ENCODE measurements at regions not wholly inside any gene's neighbourhood (a gene's known extent, or its start where the extent isn't known, plus 50 kb on each side); places are given as distances from the start of the nearest gene placed in this dataset.

DNA sequence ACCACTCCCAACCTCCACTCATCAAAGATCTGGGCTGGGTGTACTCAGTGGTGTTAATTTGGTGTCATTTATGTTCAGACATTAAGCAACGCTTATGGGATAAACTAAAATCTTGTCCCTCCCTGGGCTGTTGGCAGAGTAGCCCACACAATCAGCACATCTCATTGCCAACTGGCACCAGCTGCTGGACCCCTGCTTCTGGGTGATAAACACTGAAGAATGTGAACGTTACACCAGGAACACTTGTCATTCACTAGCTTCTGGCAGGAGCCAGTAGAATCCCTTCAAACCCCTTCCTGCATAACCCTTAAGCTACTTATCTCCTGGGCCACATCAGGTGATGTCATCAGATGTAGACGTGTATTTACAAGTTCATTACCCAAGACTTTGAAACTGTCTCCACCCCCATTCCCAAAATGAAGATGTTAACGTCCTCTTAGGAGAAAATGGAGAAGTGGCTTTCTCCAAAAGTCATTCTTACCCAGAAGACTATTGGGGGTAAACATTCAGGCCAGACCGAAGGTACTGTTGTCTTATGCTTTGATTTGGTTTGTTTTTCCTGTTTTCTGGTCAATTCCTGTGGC lies 107.8 kb upstream of the CD93 start:
- no peaks in the 10 kb centered on the region for H3K36me3 ChIP-seq (ENCODE audit: low read depth)
- DNase-seq (no peak), ATAC-seq (no peak)
- no peaks in the 10 kb centered on the region for H3K9me3 ChIP-seq
- no peak for TF ChIP-seq CTCF (IDR thresholded peaks at IDR 0.05)
- no peak overlapping the region for H3K4me3 ChIP-seq
- intact Hi-C loops (cut with DNase I, micrococcal nuclease): no loop called here
- no peaks in the 10 kb centered on the region for H3K4me1 ChIP-seq (ENCODE audit: low read depth)

- no peaks in the 10 kb centered on the region for H3K36me3 ChIP-seq (ENCODE audit: low read depth)
- ATAC-seq: no peak
- H3K4me1 ChIP-seq (ENCODE audit: low read depth): no peaks in the 10 kb centered on the region
- H3K4me3 ChIP-seq: no peak overlapping the region
- intact Hi-C loops (cut with DNase I, micrococcal nuclease): no loop called here
- no peaks in the 10 kb centered on the region for H3K9me3 ChIP-seq
- no peak for DNase-seq
- TF ChIP-seq CTCF (IDR thresholded peaks at IDR 0.05): no peak
Measured at GRCh38 chr20:23192469-23192868, 106.3 kb upstream of the CD93 start.

- DNase-seq: no peak
- no peak for ATAC-seq
- Histone ChIP-seq H3K36me3 (ENCODE audit: low read depth) (no peaks in the 10 kb centered on the region), H3K4me3 (no peak overlapping the region), H3K4me1 (ENCODE audit: low read depth) (no peaks in the 10 kb centered on the region), H3K9me3 (no peaks in the 10 kb centered on the region)
- TF ChIP-seq CTCF (IDR thresholded peaks at IDR 0.05): no peak
- intact Hi-C loops (cut with DNase I, micrococcal nuclease): no loop called here
Measured at GRCh38 chr20:23190557-23190956, 104.4 kb upstream of the CD93 start.

DNA sequence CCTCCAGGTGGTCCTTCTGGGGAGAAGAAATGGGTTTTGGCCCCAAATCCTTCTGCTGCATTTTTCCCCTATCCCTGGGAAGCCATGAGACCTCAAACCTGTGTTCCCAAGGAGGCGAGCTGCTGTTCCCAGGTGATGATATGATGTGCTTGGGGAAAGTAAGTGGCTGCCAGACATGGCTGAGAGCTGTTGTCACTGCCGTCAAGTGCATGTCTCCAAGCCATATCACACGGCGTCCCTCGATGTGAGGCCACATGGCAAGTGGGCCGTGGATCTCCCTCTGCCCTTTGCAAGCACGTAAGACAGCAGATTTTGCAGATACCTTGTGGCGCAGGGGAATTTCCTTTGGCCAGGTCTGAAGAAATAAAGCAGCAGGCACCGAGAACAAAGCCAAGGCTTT lies 103.7 kb upstream of the CD93 start:
- no peaks in the 10 kb centered on the region for H3K9me3 ChIP-seq
- no peak for DNase-seq
- H3K36me3 ChIP-seq (ENCODE audit: low read depth): no peaks in the 10 kb centered on the region
- no peak overlapping the region for H3K4me3 ChIP-seq
- H3K4me1 ChIP-seq (ENCODE audit: low read depth): no peaks in the 10 kb centered on the region
- TF ChIP-seq CTCF (IDR thresholded peaks at IDR 0.05): no peak
- intact Hi-C loops (cut with DNase I, micrococcal nuclease): no loop called here
- ATAC-seq: no peak

GRCh38 chr20:23189341-23189740 lies 103.2 kb upstream of the CD93 start:
- no peak for ATAC-seq
- intact Hi-C loops (cut with DNase I, micrococcal nuclease): no loop called here

More at GRCh38 chr20:23189341-23189740, 103.2 kb upstream of the CD93 start:
- Histone ChIP-seq H3K4me1 (ENCODE audit: low read depth) (no peaks in the 10 kb centered on the region), H3K9me3 (no peaks in the 10 kb centered on the region), H3K36me3 (ENCODE audit: low read depth) (no peaks in the 10 kb centered on the region), H3K4me3 (no peak overlapping the region)
- DNase-seq: no peak
- TF ChIP-seq CTCF (IDR thresholded peaks at IDR 0.05): no peak

All from mucosa of descending colon (tissue), 3 donors.